ENCODE measurements at regions not wholly inside any gene's neighbourhood (a gene's known extent, or its start where the extent isn't known, plus 50 kb on each side); places are given as distances from the start of the nearest gene placed in this dataset.

- intact Hi-C loops (cut with DNase I; ENCODE audit: low total_unique reads), result no loop called here
- DNase-seq, result peak in 1 of 2 donors; percentile 80
- Histone ChIP-seq H3K9me3 (no peaks in the 10 kb centered on the region), H3K27ac (peak overlapping the region in 1 of 2 donors; percentile 54), H3K36me3 (no peaks in the 10 kb centered on the region), H3K4me1 (peaks cover 0 to 42% (median 36%) of the 10 kb centered on the region in 4 donors), H3K27me3 (no peaks in the 10 kb centered on the region), H3K4me3 (no peak overlapping the region)
- TF ChIP-seq, protein P1, sequence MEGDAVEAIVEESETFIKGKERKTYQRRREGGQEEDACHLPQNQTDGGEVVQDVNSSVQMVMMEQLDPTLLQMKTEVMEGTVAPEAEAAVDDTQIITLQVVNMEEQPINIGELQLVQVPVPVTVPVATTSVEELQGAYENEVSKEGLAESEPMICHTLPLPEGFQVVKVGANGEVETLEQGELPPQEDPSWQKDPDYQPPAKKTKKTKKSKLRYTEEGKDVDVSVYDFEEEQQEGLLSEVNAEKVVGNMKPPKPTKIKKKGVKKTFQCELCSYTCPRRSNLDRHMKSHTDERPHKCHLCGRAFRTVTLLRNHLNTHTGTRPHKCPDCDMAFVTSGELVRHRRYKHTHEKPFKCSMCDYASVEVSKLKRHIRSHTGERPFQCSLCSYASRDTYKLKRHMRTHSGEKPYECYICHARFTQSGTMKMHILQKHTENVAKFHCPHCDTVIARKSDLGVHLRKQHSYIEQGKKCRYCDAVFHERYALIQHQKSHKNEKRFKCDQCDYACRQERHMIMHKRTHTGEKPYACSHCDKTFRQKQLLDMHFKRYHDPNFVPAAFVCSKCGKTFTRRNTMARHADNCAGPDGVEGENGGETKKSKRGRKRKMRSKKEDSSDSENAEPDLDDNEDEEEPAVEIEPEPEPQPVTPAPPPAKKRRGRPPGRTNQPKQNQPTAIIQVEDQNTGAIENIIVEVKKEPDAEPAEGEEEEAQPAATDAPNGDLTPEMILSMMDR (IDR thresholded peaks at IDR 0.05), result no peak
Observed at GRCh38 chr15:66646308-66646707, 55.7 kb upstream of the SMAD6 start.

- TF ChIP-seq, protein P1 (IDR thresholded peaks at IDR 0.05), result no peak
- Histone ChIP-seq H3K27me3 (no peaks in the 10 kb centered on the region), H3K9me3 (no peaks in the 10 kb centered on the region), H3K4me3 (no peak overlapping the region), H3K27ac (peak overlapping the region; percentile 0 to 54), H3K36me3 (no peaks in the 10 kb centered on the region), H3K4me1 (peaks cover 0 to 42% (median 36%) of the 10 kb centered on the region in 4 donors)
- intact Hi-C loops (cut with DNase I; ENCODE audit: low total_unique reads), result no loop called here
- DNase-seq, result no peak
Observed at GRCh38 chr15:66646799-66647198, 55.2 kb upstream of the SMAD6 start.

DNA sequence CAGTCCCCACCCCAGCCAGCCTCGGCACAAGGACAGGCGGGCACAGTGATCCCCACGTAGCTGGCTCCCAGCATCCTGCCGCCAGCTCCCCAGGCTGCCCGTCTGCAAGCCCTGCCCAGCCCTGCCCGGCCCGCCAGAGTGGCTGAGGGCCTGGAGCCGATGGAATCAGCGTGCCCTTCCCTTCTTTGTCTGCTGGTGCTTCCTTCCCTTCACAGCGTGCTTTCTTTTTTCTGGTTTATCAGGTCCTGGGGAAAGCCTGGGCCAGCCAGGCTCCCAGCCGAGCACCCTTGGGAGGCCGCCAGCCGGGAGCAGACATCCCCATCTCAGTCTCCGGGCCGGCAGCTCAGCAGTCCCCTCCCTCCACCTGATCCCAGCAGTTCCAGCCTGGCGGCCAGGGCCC lies 54.7 kb upstream of the SMAD6 start:
- TF ChIP-seq, protein P1 (IDR thresholded peaks at IDR 0.05), result no peak
- Histone ChIP-seq H3K27ac (peak overlapping the region; percentile 0 to 54), H3K36me3 (no peaks in the 10 kb centered on the region), H3K9me3 (no peaks in the 10 kb centered on the region), H3K4me1 (peaks cover 0 to 40% (median 35%) of the 10 kb centered on the region in 4 donors), H3K4me3 (no peak overlapping the region), H3K27me3 (no peaks in the 10 kb centered on the region)
- intact Hi-C loops (cut with DNase I; ENCODE audit: low total_unique reads), result no loop called here
- DNase-seq, result no peak

GRCh38 chr15:66648588-66648987 lies 53.4 kb upstream of the SMAD6 start:
- H3K4me1 ChIP-seq, result peaks cover 0 to 40% (median 30%) of the 10 kb centered on the region in 4 donors
- no peaks in the 10 kb centered on the region for H3K36me3 ChIP-seq
- DNase-seq, result no peak
- intact Hi-C loops (cut with DNase I; ENCODE audit: low total_unique reads), result no loop called here
- TF ChIP-seq, protein P1 (IDR thresholded peaks at IDR 0.05), result no peak
- no peak overlapping the region for H3K27ac ChIP-seq
- H3K27me3 ChIP-seq, result no peaks in the 10 kb centered on the region
- no peaks in the 10 kb centered on the region for H3K9me3 ChIP-seq
- no peak overlapping the region for H3K4me3 ChIP-seq

GRCh38 chr15:66649235-66649984 lies 52.6 kb upstream of the SMAD6 start:
- Histone ChIP-seq H3K4me3 (no peak overlapping the region), H3K36me3 (no peaks in the 10 kb centered on the region), H3K27me3 (no peaks in the 10 kb centered on the region), H3K27ac (no peak overlapping the region), H3K4me1 (peaks cover 0 to 40% (median 29%) of the 10 kb centered on the region in 4 donors), H3K9me3 (no peaks in the 10 kb centered on the region)
- DNase-seq, result no peak
- TF ChIP-seq, protein P1 (IDR thresholded peaks at IDR 0.05), result no peak
- intact Hi-C loops (cut with DNase I; ENCODE audit: low total_unique reads), result no loop called here
